CD4-positive, alpha-beta T cell (primary cell): ENCODE measurements at regions not wholly inside any gene's neighbourhood (a gene's known extent, or its start where the extent isn't known, plus 50 kb on each side); places are given as distances from the start of the nearest gene placed in this dataset.

ENCODE experiments used
- ATAC-seq: fragments of 200-7000 bp; cut with Tn5 transposase; one replicate; pipeline ENCODE4 v1.10.0; 2022; ENCODE audit warnings: mild to moderate bottlenecking; ENCODE audit not compliant: poor library complexity
- CTCF ChIA-PET: fragments of 350-600 bp; sonication (Branson Sonifier 250); formaldehyde crosslinking; loops from one replicate; lab custom pipeline; 2021; ENCODE audit warnings: antibody characterized with exemption, inconsistent platforms; lab: Charles Lee
- POLR2A ChIA-PET: fragments of 350-600 bp; sonication (Branson Sonifier 250); formaldehyde crosslinking; loops from one replicate; lab custom pipeline; 2021; ENCODE audit warnings: antibody characterized with exemption, inconsistent platforms; lab: Charles Lee
- DNase-seq, 14 experiments: peaks; one replicate each; pipeline ENCODE4 v3.0.0-alpha.2; 2013 to 2020; ENCODE audit warnings: mixed read lengths in 2 of 14
- H3K27ac ChIP-seq, 2 donors: one replicate each; pipeline versions ENCODE4 v1.5.1 to v1.7.0; 2013; ENCODE audit warnings: low read length in 2 of 2, low read depth in 1 of 2, mild to moderate bottlenecking in 1 of 2
- H3K27me3 ChIP-seq, 2 experiments: 1 replicate in 1 of 2; 2 replicates in 1 of 2; pipeline versions ENCODE4 v1.6.1 to v1.7.0; 2013; ENCODE audit warnings: low read length in 2 of 2, control low read depth in 1 of 2, mild to moderate bottlenecking in 1 of 2, moderate library complexity in 1 of 2; ENCODE audit not compliant: insufficient read depth in 2 of 2, control insufficient read depth in 1 of 2
- H3K36me3 ChIP-seq: one replicate; pipeline ENCODE4 v1.6.1; 2013; ENCODE audit warnings: low read length, control low read depth; ENCODE audit not compliant: insufficient read depth
- H3K4me1 ChIP-seq: one replicate; pipeline ENCODE4 v1.6.1; 2013; ENCODE audit warnings: low read length, control low read depth; ENCODE audit not compliant: insufficient read depth
- H3K4me3 ChIP-seq: one replicate; pipeline ENCODE4 v1.5.1; 2013; ENCODE audit warnings: mild to moderate bottlenecking, low read length, moderate library complexity
- H3K9me3 ChIP-seq, 2 experiments: 1 replicate in 1 of 2; 2 replicates in 1 of 2; pipeline versions ENCODE4 v1.6.1 to v1.7.0; 2013; ENCODE audit warnings: low read length in 2 of 2, mild to moderate bottlenecking in 2 of 2, control low read depth in 1 of 2, moderate library complexity in 1 of 2; ENCODE audit not compliant: control insufficient read depth in 1 of 2, insufficient read depth in 1 of 2
- H3K27ac Mint-ChIP-seq: one replicate; pipeline ENCODE4 v1.8.0; 2020; ENCODE audit warnings: mixed read lengths
- H3K27me3 Mint-ChIP-seq: one replicate; pipeline ENCODE4 v1.8.0; 2021; ENCODE audit warnings: mixed read lengths
- H3K36me3 Mint-ChIP-seq: one replicate; pipeline ENCODE4 v1.8.0; 2021; ENCODE audit warnings: low read depth, mixed read lengths
- H3K4me1 Mint-ChIP-seq: one replicate; pipeline ENCODE4 v1.8.0; 2021; ENCODE audit warnings: low read depth, mixed read lengths
- H3K4me3 Mint-ChIP-seq: one replicate; pipeline ENCODE4 v1.8.0; 2020; ENCODE audit warnings: mild to moderate bottlenecking, mixed read lengths
- H3K9me3 Mint-ChIP-seq: one replicate; pipeline ENCODE4 v1.8.0; 2020; ENCODE audit warnings: mixed read lengths
- intact Hi-C, 2 experiments: fragments of 100-400 bp; cut with DNase I in 1 of 2; cut with micrococcal nuclease in 1 of 2; formaldehyde crosslinking; loops; one replicate each; pipeline versions ENCODE4 v1.15.1 to v1.9.0; 2023 to 2025; cut with DNase I, micrococcal nuclease
- TF ChIP-seq, protein P1 (sequence below): fragments of 200-600 bp; IDR thresholded peaks from one replicate; pipeline ENCODE4 v1.8.0; 2022; ENCODE audit warnings: antibody characterized with exemption, mild to moderate bottlenecking

DNA sequence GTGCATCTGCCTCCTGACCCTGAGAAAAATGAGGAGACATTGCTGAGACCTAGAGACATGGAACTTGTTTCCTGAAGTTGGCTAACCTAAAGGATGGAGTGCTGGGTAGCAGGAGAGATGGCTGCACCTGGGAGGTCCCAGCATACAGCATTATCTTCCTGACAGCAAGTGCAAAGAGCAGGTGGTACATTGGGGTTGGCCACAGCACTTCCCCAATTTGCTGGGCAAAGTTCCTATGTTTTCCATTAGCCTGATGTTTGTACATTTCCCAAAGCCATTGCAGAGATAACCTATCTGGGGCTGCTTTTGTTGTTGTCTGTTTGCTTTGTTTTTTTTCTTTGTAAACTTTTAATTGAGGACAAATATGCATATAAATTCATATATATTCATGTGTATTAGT is 296.7 kb downstream of the HRH4 start:
- Histone ChIP-seq H3K27me3 (no peaks in the 10 kb centered on the region), H3K36me3 (no peaks in the 10 kb centered on the region), H3K4me1 (no peaks in the 10 kb centered on the region), H3K9me3 (no peaks in the 10 kb centered on the region), H3K27ac (no peak overlapping the region), H3K4me3 (no peak overlapping the region)
- Mint-ChIP-seq H3K9me3 (peaks cover 3% of the 10 kb centered on the region), H3K27me3 (peaks cover 15% of the 10 kb centered on the region), H3K27ac (no peak overlapping the region), H3K36me3 (no peaks in the 10 kb centered on the region), H3K4me3 (no peak overlapping the region), H3K4me1 (no peaks in the 10 kb centered on the region)
- ATAC-seq (no peak), DNase-seq (no peak)
- intact Hi-C loops, result no loop called here
- ChIA-PET CTCF (no interaction called here), POLR2A (no interaction called here)
- TF ChIP-seq, protein P1, sequence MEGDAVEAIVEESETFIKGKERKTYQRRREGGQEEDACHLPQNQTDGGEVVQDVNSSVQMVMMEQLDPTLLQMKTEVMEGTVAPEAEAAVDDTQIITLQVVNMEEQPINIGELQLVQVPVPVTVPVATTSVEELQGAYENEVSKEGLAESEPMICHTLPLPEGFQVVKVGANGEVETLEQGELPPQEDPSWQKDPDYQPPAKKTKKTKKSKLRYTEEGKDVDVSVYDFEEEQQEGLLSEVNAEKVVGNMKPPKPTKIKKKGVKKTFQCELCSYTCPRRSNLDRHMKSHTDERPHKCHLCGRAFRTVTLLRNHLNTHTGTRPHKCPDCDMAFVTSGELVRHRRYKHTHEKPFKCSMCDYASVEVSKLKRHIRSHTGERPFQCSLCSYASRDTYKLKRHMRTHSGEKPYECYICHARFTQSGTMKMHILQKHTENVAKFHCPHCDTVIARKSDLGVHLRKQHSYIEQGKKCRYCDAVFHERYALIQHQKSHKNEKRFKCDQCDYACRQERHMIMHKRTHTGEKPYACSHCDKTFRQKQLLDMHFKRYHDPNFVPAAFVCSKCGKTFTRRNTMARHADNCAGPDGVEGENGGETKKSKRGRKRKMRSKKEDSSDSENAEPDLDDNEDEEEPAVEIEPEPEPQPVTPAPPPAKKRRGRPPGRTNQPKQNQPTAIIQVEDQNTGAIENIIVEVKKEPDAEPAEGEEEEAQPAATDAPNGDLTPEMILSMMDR, result no peak

DNA sequence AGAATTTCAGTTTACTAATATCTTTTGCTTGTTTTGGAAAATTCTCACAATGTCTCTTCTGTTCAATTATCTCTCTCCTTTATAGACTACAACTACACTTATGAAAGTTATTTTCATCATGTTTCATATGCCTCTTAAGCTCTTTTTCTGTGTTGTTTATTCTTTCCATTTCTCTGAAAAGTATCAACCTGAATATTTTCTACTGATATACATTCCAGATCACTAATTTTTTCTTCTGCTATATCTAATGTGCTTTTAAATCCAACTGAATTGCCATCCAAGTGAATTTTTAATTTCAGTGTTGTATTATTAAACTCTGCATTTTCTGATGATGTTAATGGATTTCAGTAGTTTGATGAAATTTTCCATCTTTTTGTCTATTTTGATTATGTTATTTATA is 301.3 kb downstream of the HRH4 start:
- Mint-ChIP-seq H3K4me1 (no peaks in the 10 kb centered on the region), H3K27ac (no peak overlapping the region), H3K9me3 (peaks cover 3% of the 10 kb centered on the region), H3K27me3 (peaks cover 12% of the 10 kb centered on the region), H3K36me3 (no peaks in the 10 kb centered on the region), H3K4me3 (no peak overlapping the region)
- H3K36me3 ChIP-seq, result no peaks in the 10 kb centered on the region
- DNase-seq (no peak), ATAC-seq (no peak)
- no peaks in the 10 kb centered on the region for H3K27me3 ChIP-seq
- H3K27ac ChIP-seq, result no peak overlapping the region
- ChIA-PET CTCF (no interaction called here), POLR2A (no interaction called here)
- intact Hi-C loops, result no loop called here
- H3K4me3 ChIP-seq, result no peak overlapping the region
- TF ChIP-seq, protein P1, result no peak
- no peaks in the 10 kb centered on the region for H3K4me1 ChIP-seq
- H3K9me3 ChIP-seq, result no peaks in the 10 kb centered on the region

DNA sequence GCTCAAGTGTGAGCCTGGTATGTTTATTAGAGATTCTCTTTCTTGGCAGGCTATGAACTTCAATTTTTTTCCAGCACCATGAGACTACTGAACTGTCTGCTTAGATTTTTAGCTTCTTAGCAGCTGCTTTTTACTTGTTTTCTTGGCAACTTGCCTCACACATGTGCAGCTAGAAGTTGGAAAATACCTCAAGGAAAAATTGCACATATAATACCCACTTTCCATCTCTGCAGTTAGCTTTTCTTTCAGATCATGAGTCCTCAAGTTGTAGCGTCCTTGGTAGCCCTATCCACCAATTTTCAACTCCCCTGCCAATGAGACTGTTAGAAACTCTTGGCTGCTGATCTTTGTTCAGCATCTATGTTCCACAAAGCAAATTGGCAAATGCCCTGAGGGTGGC is 302.1 kb downstream of the HRH4 start:
- Histone ChIP-seq H3K9me3 (no peaks in the 10 kb centered on the region), H3K4me3 (no peak overlapping the region), H3K27me3 (no peaks in the 10 kb centered on the region), H3K4me1 (no peaks in the 10 kb centered on the region), H3K36me3 (no peaks in the 10 kb centered on the region), H3K27ac (no peak overlapping the region)
- DNase-seq (no peak), ATAC-seq (no peak)
- no peaks in the 10 kb centered on the region for H3K4me1 Mint-ChIP-seq
- intact Hi-C loops, result no loop called here
- ChIA-PET CTCF (no interaction called here), POLR2A (no interaction called here)
- H3K9me3 Mint-ChIP-seq, result peaks cover 3% of the 10 kb centered on the region
- H3K27me3 Mint-ChIP-seq, result peaks cover 12% of the 10 kb centered on the region
- H3K27ac Mint-ChIP-seq, result no peak overlapping the region
- TF ChIP-seq, protein P1, result no peak
- no peak overlapping the region for H3K4me3 Mint-ChIP-seq
- no peaks in the 10 kb centered on the region for H3K36me3 Mint-ChIP-seq
